CD4-positive, alpha-beta T cell (primary cell): ENCODE measurements at regions not wholly inside any gene's neighbourhood (a gene's known extent, or its start where the extent isn't known, plus 50 kb on each side); places are given as distances from the start of the nearest gene placed in this dataset.

ENCODE experiments used
- ATAC-seq: fragments of 200-7000 bp; cut with Tn5 transposase; one replicate; pipeline ENCODE4 v1.10.0; 2022; ENCODE audit warnings: mild to moderate bottlenecking; ENCODE audit not compliant: poor library complexity
- CTCF ChIA-PET: fragments of 350-600 bp; sonication (Branson Sonifier 250); formaldehyde crosslinking; loops from one replicate; lab custom pipeline; 2021; ENCODE audit warnings: antibody characterized with exemption, inconsistent platforms; lab: Charles Lee
- POLR2A ChIA-PET: fragments of 350-600 bp; sonication (Branson Sonifier 250); formaldehyde crosslinking; loops from one replicate; lab custom pipeline; 2021; ENCODE audit warnings: antibody characterized with exemption, inconsistent platforms; lab: Charles Lee
- DNase-seq, 14 experiments: peaks; one replicate each; pipeline ENCODE4 v3.0.0-alpha.2; 2013 to 2020; ENCODE audit warnings: mixed read lengths in 2 of 14
- H3K27ac ChIP-seq, 2 donors: one replicate each; pipeline versions ENCODE4 v1.5.1 to v1.7.0; 2013; ENCODE audit warnings: low read length in 2 of 2, low read depth in 1 of 2, mild to moderate bottlenecking in 1 of 2
- H3K27me3 ChIP-seq, 2 experiments: 1 replicate in 1 of 2; 2 replicates in 1 of 2; pipeline versions ENCODE4 v1.6.1 to v1.7.0; 2013; ENCODE audit warnings: low read length in 2 of 2, control low read depth in 1 of 2, mild to moderate bottlenecking in 1 of 2, moderate library complexity in 1 of 2; ENCODE audit not compliant: insufficient read depth in 2 of 2, control insufficient read depth in 1 of 2
- H3K36me3 ChIP-seq: one replicate; pipeline ENCODE4 v1.6.1; 2013; ENCODE audit warnings: low read length, control low read depth; ENCODE audit not compliant: insufficient read depth
- H3K4me1 ChIP-seq: one replicate; pipeline ENCODE4 v1.6.1; 2013; ENCODE audit warnings: low read length, control low read depth; ENCODE audit not compliant: insufficient read depth
- H3K4me3 ChIP-seq: one replicate; pipeline ENCODE4 v1.5.1; 2013; ENCODE audit warnings: mild to moderate bottlenecking, low read length, moderate library complexity
- H3K9me3 ChIP-seq, 2 experiments: 1 replicate in 1 of 2; 2 replicates in 1 of 2; pipeline versions ENCODE4 v1.6.1 to v1.7.0; 2013; ENCODE audit warnings: low read length in 2 of 2, mild to moderate bottlenecking in 2 of 2, control low read depth in 1 of 2, moderate library complexity in 1 of 2; ENCODE audit not compliant: control insufficient read depth in 1 of 2, insufficient read depth in 1 of 2
- H3K27ac Mint-ChIP-seq: one replicate; pipeline ENCODE4 v1.8.0; 2020; ENCODE audit warnings: mixed read lengths
- H3K27me3 Mint-ChIP-seq: one replicate; pipeline ENCODE4 v1.8.0; 2021; ENCODE audit warnings: mixed read lengths
- H3K36me3 Mint-ChIP-seq: one replicate; pipeline ENCODE4 v1.8.0; 2021; ENCODE audit warnings: low read depth, mixed read lengths
- H3K4me1 Mint-ChIP-seq: one replicate; pipeline ENCODE4 v1.8.0; 2021; ENCODE audit warnings: low read depth, mixed read lengths
- H3K4me3 Mint-ChIP-seq: one replicate; pipeline ENCODE4 v1.8.0; 2020; ENCODE audit warnings: mild to moderate bottlenecking, mixed read lengths
- H3K9me3 Mint-ChIP-seq: one replicate; pipeline ENCODE4 v1.8.0; 2020; ENCODE audit warnings: mixed read lengths
- CTCF ChIP-seq: fragments of 200-600 bp; IDR thresholded peaks from one replicate; pipeline ENCODE4 v1.8.0; 2022; ENCODE audit warnings: antibody characterized with exemption, mild to moderate bottlenecking
- intact Hi-C, 2 experiments: fragments of 100-400 bp; cut with DNase I in 1 of 2; cut with micrococcal nuclease in 1 of 2; formaldehyde crosslinking; loops; one replicate each; pipeline versions ENCODE4 v1.15.1 to v1.9.0; 2023 to 2025; cut with DNase I, micrococcal nuclease

DNA sequence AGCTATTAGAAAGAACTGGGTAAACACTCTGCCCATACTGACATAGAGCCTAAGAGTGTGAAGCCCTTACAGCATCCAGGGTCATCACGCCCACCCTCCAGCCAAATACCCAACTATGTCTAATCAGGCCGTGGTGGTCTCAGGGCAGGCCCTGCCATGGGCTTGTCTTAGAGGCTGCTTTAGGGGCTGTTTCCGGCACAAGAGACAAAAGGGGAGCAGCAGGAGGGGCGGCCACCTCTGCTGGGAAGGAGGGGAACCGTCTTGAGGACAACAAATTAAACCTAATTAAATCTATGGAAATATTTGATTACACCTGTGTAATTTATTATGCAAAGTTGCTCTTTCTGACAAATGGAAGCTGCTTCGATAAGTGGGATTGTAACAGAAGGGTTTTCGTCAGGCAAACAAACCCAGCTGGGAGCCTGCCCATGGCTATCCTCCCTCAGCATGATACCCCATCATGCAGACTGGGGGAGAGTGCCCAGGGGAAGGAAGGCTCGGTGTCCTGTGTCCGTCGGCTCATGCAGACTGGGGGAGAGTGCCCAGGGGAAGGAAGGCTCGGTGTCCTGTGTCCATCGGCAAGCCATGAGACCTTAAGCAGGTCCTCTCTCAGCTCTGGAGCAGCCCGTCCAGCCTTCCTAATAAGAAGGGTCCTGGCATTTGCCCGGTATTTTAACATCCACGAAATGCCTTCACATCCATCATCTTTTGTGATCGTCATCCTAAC, 163.6 kb upstream of the B3GAT1 start:
- H3K4me3 ChIP-seq, result no peak overlapping the region
- Mint-ChIP-seq H3K27ac (no peak overlapping the region), H3K4me1 (no peaks in the 10 kb centered on the region), H3K27me3 (peaks cover 13% of the 10 kb centered on the region), H3K36me3 (no peaks in the 10 kb centered on the region), H3K4me3 (no peak overlapping the region), H3K9me3 (no peaks in the 10 kb centered on the region)
- peaks cover 0 to 4% of the 10 kb centered on the region in 2 experiments for H3K27me3 ChIP-seq
- intact Hi-C loops, result no loop called here
- ATAC-seq (no peak), DNase-seq (no peak)
- H3K27ac ChIP-seq, result no peak overlapping the region
- H3K36me3 ChIP-seq, result no peaks in the 10 kb centered on the region
- ChIA-PET CTCF (no interaction called here), POLR2A (no interaction called here)
- no peaks in the 10 kb centered on the region for H3K4me1 ChIP-seq
- H3K9me3 ChIP-seq, result peaks cover 0 to 5% of the 10 kb centered on the region in 2 experiments
- TF ChIP-seq CTCF, result no peak

DNA sequence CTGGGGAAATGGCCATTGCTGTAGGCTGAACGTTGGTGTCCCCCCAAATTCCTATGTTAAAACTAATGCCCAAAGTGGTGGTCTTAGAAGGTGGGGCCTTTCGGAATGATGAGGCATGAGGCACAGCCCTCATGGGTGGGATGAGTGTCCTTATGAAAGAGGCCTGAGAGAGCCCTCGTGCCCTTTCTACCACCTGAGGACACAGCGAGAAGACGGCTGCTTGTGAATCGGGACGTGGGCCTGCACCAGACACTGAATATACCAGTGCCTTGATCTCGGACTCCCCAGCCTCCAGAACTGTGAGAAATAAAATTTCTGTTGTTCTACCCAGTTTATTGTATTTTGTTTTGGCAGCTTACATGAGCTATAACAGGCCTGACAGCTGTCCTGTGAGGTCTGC, 162.9 kb upstream of the B3GAT1 start:
- H3K27ac ChIP-seq, result no peak overlapping the region
- peaks cover 0 to 4% of the 10 kb centered on the region in 2 experiments for H3K27me3 ChIP-seq
- peaks cover 9% of the 10 kb centered on the region for H3K27me3 Mint-ChIP-seq
- ChIA-PET CTCF (no interaction called here), POLR2A (no interaction called here)
- no peaks in the 10 kb centered on the region for H3K4me1 ChIP-seq
- DNase-seq (no peak), ATAC-seq (no peak)
- H3K36me3 ChIP-seq, result no peaks in the 10 kb centered on the region
- no peaks in the 10 kb centered on the region for H3K9me3 Mint-ChIP-seq
- H3K36me3 Mint-ChIP-seq, result no peaks in the 10 kb centered on the region
- no peaks in the 10 kb centered on the region for H3K9me3 ChIP-seq
- H3K4me3 ChIP-seq, result no peak overlapping the region
- TF ChIP-seq CTCF, result no peak
- intact Hi-C loops, result no loop called here
- H3K4me1 Mint-ChIP-seq, result no peaks in the 10 kb centered on the region
- H3K4me3 Mint-ChIP-seq, result no peak overlapping the region
- H3K27ac Mint-ChIP-seq, result no peak overlapping the region

GRCh38 chr11:134574425-134574824, 162.4 kb upstream of the B3GAT1 start:
- no peak for TF ChIP-seq CTCF
- no peak overlapping the region for H3K27ac ChIP-seq
- no peaks in the 10 kb centered on the region for H3K27me3 ChIP-seq
- ATAC-seq (no peak), DNase-seq (no peak)
- no peaks in the 10 kb centered on the region for H3K9me3 ChIP-seq
- Mint-ChIP-seq H3K36me3 (no peaks in the 10 kb centered on the region), H3K27ac (no peak overlapping the region), H3K4me3 (no peak overlapping the region), H3K27me3 (peaks cover 6% of the 10 kb centered on the region), H3K4me1 (no peaks in the 10 kb centered on the region), H3K9me3 (no peaks in the 10 kb centered on the region)
- no peaks in the 10 kb centered on the region for H3K4me1 ChIP-seq
- CTCF ChIA-PET, result no interaction called here
- H3K4me3 ChIP-seq, result no peak overlapping the region
- POLR2A ChIA-PET, result no interaction called here
- no peaks in the 10 kb centered on the region for H3K36me3 ChIP-seq
- intact Hi-C loops, result no loop called here
